Osteoblast (primary cell): ENCODE measurements at regions not wholly inside any gene's neighbourhood (a gene's known extent, or its start where the extent isn't known, plus 50 kb on each side); places are given as distances from the start of the nearest gene placed in this dataset.
"Not testable (repeated sequence)": the region's sequence is repeated elsewhere in the genome, so short reads cannot be mapped to it uniquely, and the experiment has no call there.

Experiments
- DNase-seq: peaks from one replicate; pipeline ENCODE4 v3.0.0; 2011; ENCODE audit warnings: low spot score, mixed read lengths; ENCODE audit not compliant: insufficient read length; ENCODE audit errors: missing footprints
- H2AFZ ChIP-seq: 2 replicates; pipeline ENCODE4 v1.6.0; 2011; ENCODE audit warnings: mild to moderate bottlenecking, low read length
- H3K27ac ChIP-seq: 2 replicates; pipeline ENCODE4 v1.5.1; 2011; ENCODE audit warnings: mild to moderate bottlenecking, low read depth, low read length, moderate library complexity
- H3K27me3 ChIP-seq: 2 replicates; pipeline ENCODE4 v1.6.0; 2012; ENCODE audit warnings: mild to moderate bottlenecking, control low read depth, inconsistent platforms, low read length, moderate library complexity; ENCODE audit not compliant: insufficient read depth
- H3K36me3 ChIP-seq: 2 replicates; pipeline ENCODE4 v1.5.1; 2011; ENCODE audit warnings: mild to moderate bottlenecking, low read length, control low read depth, moderate library complexity; ENCODE audit not compliant: insufficient read depth
- H3K4me1 ChIP-seq: 2 replicates; pipeline ENCODE4 v1.5.1; 2011; ENCODE audit warnings: mild to moderate bottlenecking, low read length, control low read depth, moderate library complexity; ENCODE audit not compliant: insufficient read depth
- H3K4me2 ChIP-seq: 2 replicates; pipeline ENCODE4 v1.6.0; 2011; ENCODE audit warnings: mild to moderate bottlenecking, low read length; ENCODE audit not compliant: insufficient read depth
- H3K4me3 ChIP-seq: fragments of 200-600 bp; sonication (generic); 3 replicates; pipeline ENCODE4 v1.5.1; 2012; ENCODE audit warnings: mild to moderate bottlenecking, low read length, inconsistent platforms; ENCODE audit not compliant: insufficient read depth
- H3K79me2 ChIP-seq: 2 replicates; pipeline ENCODE4 v1.6.0; 2012; ENCODE audit warnings: mild to moderate bottlenecking, low read length, control low read depth, inconsistent platforms; ENCODE audit not compliant: insufficient read depth
- H3K9me3 ChIP-seq: 2 replicates; pipeline ENCODE4 v1.5.1; 2011; ENCODE audit warnings: low read depth, low read length, control low read depth
- H4K20me1 ChIP-seq: 2 replicates; pipeline ENCODE4 v1.6.0; 2012; ENCODE audit warnings: mild to moderate bottlenecking, low read length, control low read depth; ENCODE audit not compliant: insufficient read depth
- CTCF ChIP-seq: IDR thresholded peaks from 2 replicates; pipeline ENCODE4 v1.5.1; 2011; ENCODE audit warnings: mild to moderate bottlenecking, low read depth, low read length, moderate library complexity; ENCODE audit errors: extremely low read depth

DNA sequence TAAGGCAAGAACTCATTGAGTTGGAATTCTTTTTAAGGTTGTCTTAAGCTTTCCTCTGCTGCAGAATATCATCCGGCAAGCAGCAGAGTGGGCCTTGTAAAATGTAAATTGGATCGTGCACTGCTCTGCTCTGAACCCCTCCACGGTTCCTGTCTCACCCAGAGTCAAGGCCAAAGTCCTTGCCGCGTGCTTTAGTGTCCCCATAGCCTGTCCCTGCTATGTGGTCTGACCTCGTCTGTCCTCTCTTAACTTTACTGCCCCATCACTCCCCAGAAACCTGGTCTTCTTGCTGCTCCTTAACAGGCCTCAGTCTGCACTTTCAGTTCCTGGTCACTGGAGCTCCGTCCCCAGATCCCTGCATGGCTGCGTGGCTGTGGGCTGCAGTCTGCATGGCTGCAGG lies 121.6 kb upstream of the SDK1 start:
- no peaks in the 10 kb centered on the region for H3K4me1 ChIP-seq
- H3K27ac ChIP-seq: no peak overlapping the region
- DNase-seq: no peak
- H3K4me3 ChIP-seq: no peak overlapping the region
- no peaks in the 10 kb centered on the region for H4K20me1 ChIP-seq
- H3K79me2 ChIP-seq: no peaks in the 10 kb centered on the region
- no peaks in the 10 kb centered on the region for H3K9me3 ChIP-seq
- H3K36me3 ChIP-seq: no peaks in the 10 kb centered on the region
- TF ChIP-seq CTCF: no peak
- H3K27me3 ChIP-seq: no peaks in the 10 kb centered on the region
- H2AFZ ChIP-seq: no peak overlapping the region
- no peak overlapping the region for H3K4me2 ChIP-seq

DNA sequence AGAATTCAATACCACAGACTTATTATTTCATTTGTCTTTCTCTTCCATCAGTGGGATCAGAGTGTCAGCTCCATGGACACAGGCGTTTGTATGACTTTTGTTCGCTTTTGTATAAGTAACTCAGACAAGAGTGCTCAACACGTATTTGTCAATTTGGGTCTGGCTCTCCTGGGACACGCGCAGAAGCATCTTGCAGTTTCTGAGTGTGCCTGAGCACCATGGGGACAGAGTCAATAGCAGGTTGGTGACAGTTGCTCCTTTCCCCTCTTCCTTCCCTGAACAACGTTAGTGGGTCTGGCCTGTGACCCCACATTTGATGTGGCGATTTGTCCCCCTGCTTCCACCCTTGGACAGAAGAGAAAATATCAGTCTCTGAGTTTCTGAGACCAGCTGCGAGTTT lies 120.4 kb upstream of the SDK1 start:
- TF ChIP-seq CTCF: no peak
- H3K4me2 ChIP-seq: no peak overlapping the region
- no peak overlapping the region for H2AFZ ChIP-seq
- H3K27me3 ChIP-seq: no peaks in the 10 kb centered on the region
- H3K4me1 ChIP-seq: no peaks in the 10 kb centered on the region
- no peak overlapping the region for H3K27ac ChIP-seq
- no peaks in the 10 kb centered on the region for H3K79me2 ChIP-seq
- H4K20me1 ChIP-seq: no peaks in the 10 kb centered on the region
- H3K9me3 ChIP-seq: no peaks in the 10 kb centered on the region
- no peak for DNase-seq
- H3K4me3 ChIP-seq: no peak overlapping the region
- H3K36me3 ChIP-seq: no peaks in the 10 kb centered on the region

GRCh38 chr7:3182055-3182454 lies 119.0 kb upstream of the SDK1 start:
- H3K4me1 ChIP-seq, H3K9me3 ChIP-seq, H3K27ac ChIP-seq, H3K79me2 ChIP-seq, H4K20me1 ChIP-seq, H3K27me3 ChIP-seq, H3K4me3 ChIP-seq, H2AFZ ChIP-seq, H3K36me3 ChIP-seq, H3K4me2 ChIP-seq, DNase-seq: not testable (repeated sequence)

DNA sequence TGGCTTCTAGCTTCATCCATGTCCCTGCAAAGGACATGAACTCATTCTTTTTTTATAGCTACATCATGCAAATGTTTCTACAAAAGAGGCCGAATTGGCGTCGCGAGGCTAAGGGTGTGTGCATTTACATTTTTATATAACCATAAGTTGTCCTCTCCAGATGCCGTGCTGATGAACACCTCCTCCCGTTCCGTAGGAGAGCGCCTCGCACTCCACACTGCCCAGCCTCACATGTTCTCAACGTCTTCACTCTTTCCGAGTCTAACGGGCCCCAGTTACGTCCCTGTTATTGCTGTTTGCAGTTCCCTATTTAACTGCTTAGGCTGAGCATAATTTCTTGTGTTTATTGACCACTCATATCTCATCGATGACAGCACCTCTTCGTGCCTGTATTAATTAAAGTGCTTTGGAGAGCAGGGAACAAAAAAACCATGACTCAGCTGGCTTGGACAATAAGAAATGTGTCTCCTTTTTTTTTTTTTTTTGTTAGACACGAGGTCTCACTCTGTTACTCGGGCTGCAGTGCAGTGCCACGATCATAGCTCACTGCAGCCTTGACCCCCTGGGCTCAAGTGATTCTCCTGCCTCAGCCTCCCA lies 113.5 kb upstream of the SDK1 start:
- Histone ChIP-seq H3K79me2 (no peaks in the 10 kb centered on the region), H3K36me3 (no peaks in the 10 kb centered on the region), H3K27ac (no peak overlapping the region), H2AFZ (no peak overlapping the region), H4K20me1 (no peaks in the 10 kb centered on the region), H3K9me3 (no peaks in the 10 kb centered on the region), H3K4me2 (no peak overlapping the region), H3K4me3 (no peak overlapping the region), H3K27me3 (no peaks in the 10 kb centered on the region), H3K4me1 (no peaks in the 10 kb centered on the region)
- no peak for TF ChIP-seq CTCF
- DNase-seq: no peak
